IMR-90 (cell line): ENCODE measurements at regions not wholly inside any gene's neighbourhood (a gene's known extent, or its start where the extent isn't known, plus 50 kb on each side); places are given as distances from the start of the nearest gene placed in this dataset.

Source experiments
- ATAC-seq: fragments of 200-7000 bp; cut with Tn5 transposase; 2 replicates; pipeline ENCODE4 v1.9.1; 2020; ENCODE audit warnings: low read depth, mild to moderate bottlenecking, moderate library complexity
- BruUV-seq: library from RNA; stranded (reverse); fragments of 400-500 nt; replicated peaks from 2 replicates; lab custom pipeline; 2021; lab: Mats Ljungman, UMichigan
- CTCF ChIA-PET: fragments of 300-600 bp; formaldehyde crosslinking; extraction: SDS; loops from one replicate; lab custom pipeline; 2021; ENCODE audit warnings: antibody characterized with exemption; lab: Yijun Ruan, JAX
- POLR2A ChIA-PET: fragments of 300-600 bp; sonication (Branson Sonifier 250); formaldehyde crosslinking; loops from one replicate; lab custom pipeline; 2022; ENCODE audit warnings: antibody characterized with exemption; ENCODE audit not compliant: unreplicated experiment; lab: Charles Lee
- DNase-seq: peaks from one replicate; pipeline ENCODE4 v3.0.0; 2013
- H2AFZ ChIP-seq: replicated peaks from 2 replicates; pipeline ENCODE3; 2013; ENCODE audit warnings: low read length, mild to moderate bottlenecking; ENCODE audit not compliant: poor library complexity
- H2AK5ac ChIP-seq: 2 replicates; pipeline ENCODE4 v1.6.1; 2013; ENCODE audit warnings: low read depth, low read length, inconsistent platforms
- H2AK9ac ChIP-seq: replicated peaks from 2 replicates; pipeline ENCODE3; 2013; ENCODE audit warnings: mild to moderate bottlenecking, low read depth, low read length, moderate library complexity; ENCODE audit not compliant: poor library complexity
- H2BK120ac ChIP-seq: 2 replicates; pipeline ENCODE4 v1.6.1; 2013; ENCODE audit warnings: low read depth, low read length, inconsistent platforms
- H2BK15ac ChIP-seq: 3 replicates; pipeline ENCODE4 v1.6.1; 2013; ENCODE audit warnings: low read depth, low read length, inconsistent platforms
- H2BK20ac ChIP-seq: 2 replicates; pipeline ENCODE4 v1.6.1; 2013; ENCODE audit warnings: low read depth, mild to moderate bottlenecking, inconsistent platforms, low read length, moderate library complexity
- H2BK5ac ChIP-seq: 2 replicates; pipeline ENCODE4 v1.6.1; 2013; ENCODE audit warnings: mild to moderate bottlenecking, low read depth, low read length, inconsistent platforms; ENCODE audit not compliant: poor library complexity, severe bottlenecking
- H3K14ac ChIP-seq: replicated peaks from 2 replicates; pipeline ENCODE4 v1.6.1; 2013; ENCODE audit warnings: low read depth, low read length, inconsistent platforms
- H3K18ac ChIP-seq: 2 replicates; pipeline ENCODE4 v1.6.1; 2013; ENCODE audit warnings: low read depth, low read length, control low read depth
- H3K23ac ChIP-seq: 2 replicates; pipeline ENCODE4 v1.6.1; 2013; ENCODE audit warnings: low read depth, low read length, inconsistent platforms
- H3K27ac ChIP-seq: 2 replicates; pipeline ENCODE4 v1.5.1; 2013; ENCODE audit warnings: mild to moderate bottlenecking, control low read depth, low read length; ENCODE audit not compliant: insufficient read depth
- H3K27me3 ChIP-seq: 2 replicates; pipeline ENCODE4 v1.6.1; 2013; ENCODE audit warnings: low read length; ENCODE audit not compliant: control insufficient read depth, insufficient read depth
- H3K36me3 ChIP-seq: 2 replicates; pipeline ENCODE4 v1.6.1; 2013; ENCODE audit warnings: low read length, mixed read lengths; ENCODE audit not compliant: control insufficient read depth, insufficient read depth
- H3K4ac ChIP-seq: 2 replicates; pipeline ENCODE4 v1.6.1; 2013; ENCODE audit warnings: low read depth, low read length, inconsistent platforms
- H3K4me1 ChIP-seq: 2 replicates; pipeline ENCODE4 v1.6.1; 2013; ENCODE audit warnings: low read length, mixed read lengths; ENCODE audit not compliant: control insufficient read depth, insufficient read depth
- H3K4me2 ChIP-seq: 2 replicates; pipeline ENCODE4 v1.6.1; 2013; ENCODE audit warnings: low read depth, mild to moderate bottlenecking, control low read depth, low read length, moderate library complexity
- H3K4me3 ChIP-seq: 2 replicates; pipeline ENCODE4 v1.5.1; 2013; ENCODE audit warnings: low read depth, mild to moderate bottlenecking, control low read depth, low read length, moderate library complexity; ENCODE audit not compliant: insufficient read depth
- H3K56ac ChIP-seq: 2 replicates; pipeline ENCODE4 v1.6.1; 2013; ENCODE audit warnings: low read length, inconsistent platforms; ENCODE audit not compliant: insufficient read depth; ENCODE audit errors: extremely low read depth
- H3K79me1 ChIP-seq, 2 experiments: 2 replicates each; pipeline ENCODE4 v1.6.1; 2013; ENCODE audit warnings: low read length in 2 of 2, inconsistent platforms in 1 of 2, low read depth in 1 of 2
- H3K9ac ChIP-seq: 2 replicates; pipeline ENCODE4 v1.6.1; 2013; ENCODE audit warnings: low read depth, low read length, control low read depth
- H3K9me1 ChIP-seq: 2 replicates; pipeline ENCODE4 v1.6.1; 2013; ENCODE audit warnings: low read length, inconsistent platforms; ENCODE audit not compliant: insufficient read depth
- H3K9me3 ChIP-seq: 2 replicates; pipeline ENCODE4 v1.6.1; 2013; ENCODE audit warnings: low read length; ENCODE audit not compliant: control insufficient read depth, insufficient read depth
- H4K20me1 ChIP-seq: 2 replicates; pipeline ENCODE4 v1.6.1; 2013; ENCODE audit warnings: low read length, inconsistent platforms; ENCODE audit not compliant: insufficient read depth
- H4K5ac ChIP-seq: 2 replicates; pipeline ENCODE4 v1.6.1; 2013; ENCODE audit warnings: mild to moderate bottlenecking, low read depth, low read length, control low read depth
- H4K8ac ChIP-seq, 2 experiments: 2 replicates each; pipeline ENCODE4 v1.6.1; 2013; ENCODE audit warnings: low read depth in 2 of 2, low read length in 2 of 2, control low read depth in 1 of 2, inconsistent platforms in 1 of 2
- H4K91ac ChIP-seq: 2 replicates; pipeline ENCODE4 v1.6.1; 2013; ENCODE audit warnings: low read depth, low read length, inconsistent platforms; ENCODE audit not compliant: insufficient read depth
- CEBPB ChIP-seq: IDR thresholded peaks from 2 replicates; pipeline ENCODE4 v1.6.1; 2012; ENCODE audit warnings: low read depth, low read length, improper control_type of control experiment
- CHD1 ChIP-seq: IDR thresholded peaks from 2 replicates; pipeline ENCODE4 v1.6.1; 2012; ENCODE audit warnings: low read depth, low read length, improper control_type of control experiment
- MAFK ChIP-seq: IDR thresholded peaks from 2 replicates; pipeline ENCODE4 v1.6.1; 2012; ENCODE audit warnings: low read depth, low read length, improper control_type of control experiment
- MXI1 ChIP-seq: IDR thresholded peaks from 2 replicates; pipeline ENCODE4 v1.6.1; 2012; ENCODE audit warnings: low read depth, mild to moderate bottlenecking, low read length, moderate library complexity, borderline replicate concordance
- NFE2L2 ChIP-seq: fragments of 150-350 bp; IDR thresholded peaks from 2 replicates; pipeline ENCODE4 v1.6.1; 2016; ENCODE audit warnings: low read depth, mild to moderate bottlenecking, low read length
- RAD21 ChIP-seq: IDR thresholded peaks from 2 replicates; pipeline ENCODE4 v1.6.1; 2012; ENCODE audit warnings: low read length, improper control_type of control experiment
- RCOR1 ChIP-seq: IDR thresholded peaks from 2 replicates; pipeline ENCODE4 v1.6.1; 2012; ENCODE audit warnings: mild to moderate bottlenecking, low read length, improper control_type of control experiment; ENCODE audit not compliant: insufficient replicate concordance
- RFX5 ChIP-seq: IDR thresholded peaks from 2 replicates; pipeline ENCODE4 v1.8.0; 2012; ENCODE audit warnings: low read depth, mild to moderate bottlenecking, low read length, moderate library complexity
- USF2 ChIP-seq: fragments of 150-350 bp; IDR thresholded peaks from 2 replicates; pipeline ENCODE4 v1.6.1; 2017; ENCODE audit warnings: mild to moderate bottlenecking, antibody characterized with exemption, low read length, low read depth
- WGBS, 2 experiments: methylation state at CpG; one replicate each; pipeline versions ENCODE4 v1.1.5 to v1.1.7; 2013; ENCODE audit warnings: missing lambda C conversion rate in 2 of 2; ENCODE audit not compliant: insufficient read length in 1 of 2; ENCODE audit errors: extremely low coverage in 2 of 2; 5-methylcytosine and 5-hydroxymethylcytosine counted together
- dilution Hi-C: fragments of 300-500 bp; cut with HindIII; formaldehyde crosslinking; loops from one replicate; pipeline ENCODE4 v1.14.3; 2018; ENCODE audit warnings: low sequenced_read_pairs; ENCODE audit not compliant: unreplicated experiment
- in situ Hi-C: fragments of 300-500 bp; cut with MboI; formaldehyde crosslinking; loops from 3 replicates; pipeline ENCODE4 v1.14.3; 2019; ENCODE audit warnings: low sequenced_read_pairs, inconsistent platforms, mixed read lengths
- intact Hi-C: fragments of 100-400 bp; cut with micrococcal nuclease; formaldehyde crosslinking; loops from 2 replicates; pipeline ENCODE4 v1.10.0; 2022

GRCh38 chr2:129318581-129319421, 660.7 kb upstream of the RAB6C start:
- H3K4me2 ChIP-seq = no peak overlapping the region
- H4K91ac ChIP-seq = no peak overlapping the region
- in situ Hi-C loops (no loop called here), dilution Hi-C loops (no loop called here), intact Hi-C loops (no loop called here)
- H4K5ac ChIP-seq = no peak overlapping the region
- no peak overlapping the region for H3K56ac ChIP-seq
- no peak overlapping the region for H3K18ac ChIP-seq
- 55% methylated on average over 7 of the region's 27 CpGs; no CpG with 5 or more reads in 1 of the 2 experiments for WGBS, 2 experiments
- H2AK9ac ChIP-seq = no peak overlapping the region
- H2AK5ac ChIP-seq = no peak overlapping the region
- no peak overlapping the region for H3K4me3 ChIP-seq
- no peak overlapping the region for H3K9ac ChIP-seq
- H3K23ac ChIP-seq = no peak overlapping the region
- no peaks in the 10 kb centered on the region for H3K79me1 ChIP-seq
- no peaks in the 10 kb centered on the region for H3K36me3 ChIP-seq
- H2BK5ac ChIP-seq = no peak overlapping the region
- no TSS peak for BruUV-seq
- H2BK15ac ChIP-seq = no peak overlapping the region
- no peaks in the 10 kb centered on the region for H3K27me3 ChIP-seq
- H3K14ac ChIP-seq = no peak overlapping the region
- CTCF ChIA-PET = no interaction called here
- H4K8ac ChIP-seq = no peak overlapping the region
- TF ChIP-seq MAFK = no peak
- TF ChIP-seq USF2 = no peak
- TF ChIP-seq RFX5 = no peak
- no peak for TF ChIP-seq CEBPB
- no peak for TF ChIP-seq CHD1
- no peak for TF ChIP-seq RCOR1
- no peak for TF ChIP-seq NFE2L2
- TF ChIP-seq MXI1 = no peak
- no peak for TF ChIP-seq RAD21
- no peaks in the 10 kb centered on the region for H3K4me1 ChIP-seq
- POLR2A ChIA-PET = no interaction called here
- no peak for ATAC-seq
- H2BK120ac ChIP-seq = no peak overlapping the region
- peaks cover 23% of the 10 kb centered on the region for H3K9me3 ChIP-seq
- H2AFZ ChIP-seq = no peak overlapping the region
- no peak overlapping the region for H3K27ac ChIP-seq
- H4K20me1 ChIP-seq = no peaks in the 10 kb centered on the region
- H3K4ac ChIP-seq = no peak overlapping the region
- no peak for DNase-seq
- no peaks in the 10 kb centered on the region for H3K9me1 ChIP-seq
- no peak overlapping the region for H2BK20ac ChIP-seq
